ENCODE measurements at regions not wholly inside any gene's neighbourhood (a gene's known extent, or its start where the extent isn't known, plus 50 kb on each side); places are given as distances from the start of the nearest gene placed in this dataset.

GRCh38 chr16:6932871-6933385 lies 399.7 kb upstream of the RBFOX1 start:
- DNase-seq (ENCODE audit: low spot score): no peak

GRCh38 chr16:6929868-6930267 lies 402.8 kb upstream of the RBFOX1 start:
- DNase-seq (ENCODE audit: low spot score): no peak

GRCh38 chr16:6926762-6927161 lies 405.9 kb upstream of the RBFOX1 start:
- no peak for DNase-seq (ENCODE audit: low spot score)

GRCh38 chr16:6926341-6926740 lies 406.3 kb upstream of the RBFOX1 start:
- DNase-seq (ENCODE audit: low spot score): no peak

- no peak for DNase-seq (ENCODE audit: low spot score)
These were observed 414.0 kb upstream of the RBFOX1 start for GRCh38 chr16:6918646-6919045.

- DNase-seq (ENCODE audit: low spot score): peak; percentile 22
These were observed 415.7 kb upstream of the RBFOX1 start for GRCh38 chr16:6916946-6917345.

GRCh38 chr16:6913566-6913965 lies 419.1 kb upstream of the RBFOX1 start:
- DNase-seq (ENCODE audit: low spot score): peak; percentile 23

- no peak for DNase-seq (ENCODE audit: low spot score)
These were observed 422.3 kb upstream of the RBFOX1 start for GRCh38 chr16:6910301-6910700.

- no peak for DNase-seq (ENCODE audit: low spot score)
These were observed 427.0 kb upstream of the RBFOX1 start for GRCh38 chr16:6905601-6906000.

GRCh38 chr16:6903671-6904070 lies 429.0 kb upstream of the RBFOX1 start:
- DNase-seq (ENCODE audit: low spot score): peak; percentile 27

- DNase-seq (ENCODE audit: low spot score): no peak
These were observed 433.7 kb upstream of the RBFOX1 start for GRCh38 chr16:6898896-6899295.

- no peak for DNase-seq (ENCODE audit: low spot score)
These were observed 434.7 kb upstream of the RBFOX1 start for GRCh38 chr16:6897876-6898485.

- no peak for DNase-seq (ENCODE audit: low spot score)
These were observed 439.7 kb upstream of the RBFOX1 start for GRCh38 chr16:6892966-6893365.

- no peak for DNase-seq (ENCODE audit: low spot score)
These were observed 441.1 kb upstream of the RBFOX1 start for GRCh38 chr16:6891496-6891895.

- no peak for DNase-seq (ENCODE audit: low spot score)
These were observed 444.1 kb upstream of the RBFOX1 start for GRCh38 chr16:6888531-6888930.

GRCh38 chr16:6884002-6884401 lies 448.6 kb upstream of the RBFOX1 start:
- peak; percentile 49 for DNase-seq (ENCODE audit: low spot score)

GRCh38 chr16:6880263-6880662 lies 452.4 kb upstream of the RBFOX1 start:
- no peak for DNase-seq (ENCODE audit: low spot score)

GRCh38 chr16:6864671-6865070 lies 468.0 kb upstream of the RBFOX1 start:
- DNase-seq (ENCODE audit: low spot score): no peak

- DNase-seq (ENCODE audit: low spot score): no peak
These were observed 468.4 kb upstream of the RBFOX1 start for GRCh38 chr16:6864244-6864643.

GRCh38 chr16:6863135-6863534 lies 469.5 kb upstream of the RBFOX1 start:
- no peak for DNase-seq (ENCODE audit: low spot score)

GRCh38 chr16:6861815-6862477 lies 470.7 kb upstream of the RBFOX1 start:
- no peak for DNase-seq (ENCODE audit: low spot score)

- no peak for DNase-seq (ENCODE audit: low spot score)
These were observed 471.4 kb upstream of the RBFOX1 start for GRCh38 chr16:6861135-6861814.

GRCh38 chr16:6857575-6857974 lies 475.1 kb upstream of the RBFOX1 start:
- no peak for DNase-seq (ENCODE audit: low spot score)

Data from Ammon's horn (tissue), 1 donor.